Esophagus muscularis mucosa (tissue), 4 donors: ENCODE measurements at regions not wholly inside any gene's neighbourhood (a gene's known extent, or its start where the extent isn't known, plus 50 kb on each side); places are given as distances from the start of the nearest gene placed in this dataset.

Source experiments
- EP300 ChIP-seq: sonication (generic); formaldehyde crosslinking; IDR thresholded peaks from one replicate; pipeline ENCODE4 v1.6.1; 2017; ENCODE audit warnings: antibody characterized with exemption
- POLR2A ChIP-seq: fragments of 450-650 bp; IDR thresholded peaks from one replicate; pipeline ENCODE4 v1.6.1; 2017; ENCODE audit warnings: antibody characterized with exemption, moderate library complexity, mild to moderate bottlenecking, low read depth
- POLR2AphosphoS5 ChIP-seq, 2 donors: sonication (generic); formaldehyde crosslinking; IDR thresholded peaks; one replicate each; pipeline ENCODE4 v1.6.1; 2017; ENCODE audit warnings: antibody characterized with exemption in 2 of 2
- TF ChIP-seq, protein P1 (sequence below), 3 experiments: fragments of 200-600 bp in 2 of 3; fragments of 450-650 bp in 1 of 3; sonication (generic) in 2 of 3; IDR thresholded peaks; one replicate each; pipeline ENCODE4 v1.5.1; 2017 to 2019; ENCODE audit warnings: antibody characterized with exemption in 3 of 3, mild to moderate bottlenecking in 2 of 3, moderate library complexity in 1 of 3

DNA sequence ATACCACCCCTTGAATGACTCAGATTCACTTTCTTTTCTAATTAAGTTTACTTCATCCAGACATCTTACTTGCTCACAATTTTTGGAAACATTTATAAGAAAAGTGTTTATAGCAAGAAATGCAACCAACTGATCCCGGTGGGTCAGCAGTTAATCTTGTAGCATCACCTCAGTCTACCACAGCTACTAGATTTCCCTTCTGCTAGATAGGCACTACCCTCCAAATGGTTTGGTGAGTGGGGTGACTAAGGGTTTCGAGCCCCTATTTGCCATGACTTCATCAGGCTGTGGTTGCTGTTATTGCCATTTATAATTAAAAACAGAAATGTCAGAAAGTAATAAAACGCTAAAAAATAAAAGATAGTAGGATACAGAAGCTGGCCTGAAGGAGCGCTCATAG, 930.1 kb upstream of the GJE1 start:
- TF ChIP-seq, protein P1, sequence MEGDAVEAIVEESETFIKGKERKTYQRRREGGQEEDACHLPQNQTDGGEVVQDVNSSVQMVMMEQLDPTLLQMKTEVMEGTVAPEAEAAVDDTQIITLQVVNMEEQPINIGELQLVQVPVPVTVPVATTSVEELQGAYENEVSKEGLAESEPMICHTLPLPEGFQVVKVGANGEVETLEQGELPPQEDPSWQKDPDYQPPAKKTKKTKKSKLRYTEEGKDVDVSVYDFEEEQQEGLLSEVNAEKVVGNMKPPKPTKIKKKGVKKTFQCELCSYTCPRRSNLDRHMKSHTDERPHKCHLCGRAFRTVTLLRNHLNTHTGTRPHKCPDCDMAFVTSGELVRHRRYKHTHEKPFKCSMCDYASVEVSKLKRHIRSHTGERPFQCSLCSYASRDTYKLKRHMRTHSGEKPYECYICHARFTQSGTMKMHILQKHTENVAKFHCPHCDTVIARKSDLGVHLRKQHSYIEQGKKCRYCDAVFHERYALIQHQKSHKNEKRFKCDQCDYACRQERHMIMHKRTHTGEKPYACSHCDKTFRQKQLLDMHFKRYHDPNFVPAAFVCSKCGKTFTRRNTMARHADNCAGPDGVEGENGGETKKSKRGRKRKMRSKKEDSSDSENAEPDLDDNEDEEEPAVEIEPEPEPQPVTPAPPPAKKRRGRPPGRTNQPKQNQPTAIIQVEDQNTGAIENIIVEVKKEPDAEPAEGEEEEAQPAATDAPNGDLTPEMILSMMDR (IDR thresholded peaks at IDR 0.05) = no peak
- TF ChIP-seq POLR2A (no peak), EP300 (no peak), POLR2AphosphoS5 (IDR thresholded peaks at IDR 0.05) (no peak)
